ENCODE measurements at regions not wholly inside any gene's neighbourhood (a gene's known extent, or its start where the extent isn't known, plus 50 kb on each side); places are given as distances from the start of the nearest gene placed in this dataset.
"Not testable (repeated sequence)": the region's sequence is repeated elsewhere in the genome, so short reads cannot be mapped to it uniquely, and the experiment has no call there.

DNA sequence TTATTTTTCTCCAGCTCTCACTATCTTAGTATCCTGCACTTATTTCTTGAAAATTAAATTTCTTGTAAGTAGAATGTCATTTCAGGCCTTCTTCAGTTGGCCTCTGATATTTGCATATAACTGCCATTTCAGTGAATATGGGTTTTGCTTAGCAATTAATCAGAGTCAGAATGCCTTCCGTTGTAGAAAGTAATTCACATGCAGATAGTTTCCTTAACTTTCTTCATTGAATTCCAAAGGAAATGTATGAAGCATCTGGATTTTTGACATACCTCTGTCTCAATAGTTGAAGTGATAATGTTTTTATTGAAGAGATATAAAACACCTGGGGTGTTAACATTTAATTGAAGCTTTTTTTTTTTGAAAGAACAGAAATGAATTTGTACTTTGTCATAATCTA, 914.1 kb upstream of the NXPH2 start:
- Histone ChIP-seq H3K36me3 (no peaks in the 10 kb centered on the region), H3K27me3 (ENCODE audit: low read depth) (no peaks in the 10 kb centered on the region), H3K4me1 (no peaks in the 10 kb centered on the region), H3K4me3 (no peak overlapping the region), H3K9me3 (replicated peaks) (peaks cover 3% of the 10 kb centered on the region), H3K27ac (replicated peaks) (no peak overlapping the region)
- intact Hi-C loops (cut with micrococcal nuclease): no loop called here
- TF ChIP-seq, protein P1, sequence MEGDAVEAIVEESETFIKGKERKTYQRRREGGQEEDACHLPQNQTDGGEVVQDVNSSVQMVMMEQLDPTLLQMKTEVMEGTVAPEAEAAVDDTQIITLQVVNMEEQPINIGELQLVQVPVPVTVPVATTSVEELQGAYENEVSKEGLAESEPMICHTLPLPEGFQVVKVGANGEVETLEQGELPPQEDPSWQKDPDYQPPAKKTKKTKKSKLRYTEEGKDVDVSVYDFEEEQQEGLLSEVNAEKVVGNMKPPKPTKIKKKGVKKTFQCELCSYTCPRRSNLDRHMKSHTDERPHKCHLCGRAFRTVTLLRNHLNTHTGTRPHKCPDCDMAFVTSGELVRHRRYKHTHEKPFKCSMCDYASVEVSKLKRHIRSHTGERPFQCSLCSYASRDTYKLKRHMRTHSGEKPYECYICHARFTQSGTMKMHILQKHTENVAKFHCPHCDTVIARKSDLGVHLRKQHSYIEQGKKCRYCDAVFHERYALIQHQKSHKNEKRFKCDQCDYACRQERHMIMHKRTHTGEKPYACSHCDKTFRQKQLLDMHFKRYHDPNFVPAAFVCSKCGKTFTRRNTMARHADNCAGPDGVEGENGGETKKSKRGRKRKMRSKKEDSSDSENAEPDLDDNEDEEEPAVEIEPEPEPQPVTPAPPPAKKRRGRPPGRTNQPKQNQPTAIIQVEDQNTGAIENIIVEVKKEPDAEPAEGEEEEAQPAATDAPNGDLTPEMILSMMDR (IDR thresholded peaks at IDR 0.05; ENCODE audit: borderline replicate concordance): no peak
- no peak for DNase-seq

GRCh38 chr2:139686205-139686604, 906.0 kb upstream of the NXPH2 start:
- Histone ChIP-seq H3K27me3 (ENCODE audit: low read depth) (no peaks in the 10 kb centered on the region), H3K4me1 (no peaks in the 10 kb centered on the region), H3K9me3 (replicated peaks) (peaks cover 3% of the 10 kb centered on the region), H3K4me3 (no peak overlapping the region), H3K36me3 (no peaks in the 10 kb centered on the region), H3K27ac (replicated peaks) (no peak overlapping the region)
- TF ChIP-seq, protein P1 (IDR thresholded peaks at IDR 0.05; ENCODE audit: borderline replicate concordance): no peak
- intact Hi-C loops (cut with micrococcal nuclease): no loop called here
- DNase-seq: no peak

DNA sequence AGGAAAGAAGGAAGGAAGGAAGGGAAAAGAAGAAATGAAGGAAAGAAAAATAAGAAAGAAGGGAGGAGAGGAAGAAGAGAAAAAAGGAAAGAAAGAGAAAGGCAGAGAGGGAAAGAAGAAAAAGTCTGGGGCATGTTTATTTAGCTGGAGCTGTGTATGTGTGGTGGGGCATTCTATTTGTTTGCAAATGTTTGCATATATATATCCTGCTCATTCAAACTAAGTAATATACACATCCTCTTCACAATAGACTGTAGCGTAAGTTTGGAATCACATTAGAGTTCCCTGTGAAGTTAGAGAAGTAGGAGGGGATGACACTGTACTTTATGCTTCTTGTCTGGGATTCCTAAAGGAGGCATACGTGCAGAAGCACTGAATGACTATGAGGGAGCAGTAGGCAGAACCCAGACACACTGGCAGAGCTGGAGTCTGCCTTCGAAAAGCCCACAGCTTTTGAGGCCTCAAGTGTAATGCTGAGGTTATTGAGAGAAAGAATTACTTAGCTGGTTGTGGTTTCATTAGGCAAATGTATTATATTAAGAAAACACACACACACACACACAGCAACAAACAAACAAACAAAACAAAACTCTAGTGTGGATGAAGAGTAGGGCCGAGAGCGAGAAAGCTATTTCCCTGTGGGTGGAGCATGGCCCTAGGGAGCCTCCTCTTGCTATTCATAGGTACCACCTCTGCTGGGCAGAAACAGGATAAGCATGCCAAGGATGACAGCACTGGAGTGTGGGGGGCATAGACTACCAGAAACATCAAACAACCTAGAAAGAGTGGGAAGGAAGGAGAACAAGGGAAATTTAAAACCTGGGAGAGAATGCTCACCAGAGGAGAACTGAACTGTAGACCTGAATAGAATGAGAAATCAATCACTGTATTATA, 905.1 kb upstream of the NXPH2 start:
- intact Hi-C loops (cut with micrococcal nuclease): no loop called here
- TF ChIP-seq, protein P1 (IDR thresholded peaks at IDR 0.05; ENCODE audit: borderline replicate concordance): no peak
- H3K4me3 ChIP-seq: no peak overlapping the region
- H3K27me3 ChIP-seq (ENCODE audit: low read depth): no peaks in the 10 kb centered on the region
- H3K27ac ChIP-seq (replicated peaks): no peak overlapping the region
- no peaks in the 10 kb centered on the region for H3K4me1 ChIP-seq
- H3K36me3 ChIP-seq: no peaks in the 10 kb centered on the region
- H3K9me3 ChIP-seq (replicated peaks): peaks cover 3% of the 10 kb centered on the region
- no peak for DNase-seq

DNA sequence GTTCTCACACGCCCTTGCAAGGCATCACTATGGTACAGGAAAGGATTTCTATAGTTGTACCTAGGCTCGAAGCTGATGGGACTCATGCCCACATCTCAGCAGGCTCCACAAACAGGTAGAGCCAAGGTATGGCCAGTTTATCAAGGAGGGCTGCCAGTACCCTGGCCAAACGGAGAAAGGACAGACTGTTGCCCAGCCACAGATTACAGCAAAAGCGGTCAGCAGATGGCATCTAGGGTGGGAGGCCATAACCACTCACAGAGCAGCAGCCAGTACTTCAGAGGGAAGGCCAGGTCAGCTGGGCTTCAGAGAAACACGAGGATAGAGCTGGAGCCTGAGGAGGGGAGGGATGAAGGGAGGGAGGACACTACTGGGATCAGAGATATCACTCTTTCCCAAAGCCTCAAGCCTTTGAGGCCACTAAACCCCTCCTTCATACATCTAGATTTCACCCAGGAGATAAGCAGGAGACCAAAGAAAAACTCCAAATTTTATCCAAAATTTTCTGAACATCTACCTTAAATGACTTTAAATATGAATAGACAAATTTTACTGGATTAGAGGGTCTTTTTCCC, 904.2 kb upstream of the NXPH2 start:
- H3K27ac ChIP-seq (replicated peaks): no peak overlapping the region
- no peaks in the 10 kb centered on the region for H3K36me3 ChIP-seq
- H3K9me3 ChIP-seq (replicated peaks): peaks cover under 1% of the 10 kb centered on the region
- H3K4me1 ChIP-seq: no peaks in the 10 kb centered on the region
- TF ChIP-seq, protein P1 (IDR thresholded peaks at IDR 0.05; ENCODE audit: borderline replicate concordance): no peak
- no peak for DNase-seq
- intact Hi-C loops (cut with micrococcal nuclease): no loop called here
- H3K27me3 ChIP-seq (ENCODE audit: low read depth): no peaks in the 10 kb centered on the region
- no peak overlapping the region for H3K4me3 ChIP-seq

GRCh38 chr2:139674577-139674976, 894.4 kb upstream of the NXPH2 start:
- H3K36me3 ChIP-seq: no peaks in the 10 kb centered on the region
- H3K27me3 ChIP-seq (ENCODE audit: low read depth): no peaks in the 10 kb centered on the region
- no peak overlapping the region for H3K27ac ChIP-seq (replicated peaks)
- intact Hi-C loops (cut with micrococcal nuclease): no loop called here
- no peak for DNase-seq
- peaks cover 6% of the 10 kb centered on the region for H3K9me3 ChIP-seq (replicated peaks)
- TF ChIP-seq, protein P1 (IDR thresholded peaks at IDR 0.05; ENCODE audit: borderline replicate concordance): no peak
- no peak overlapping the region for H3K4me3 ChIP-seq
- no peaks in the 10 kb centered on the region for H3K4me1 ChIP-seq

DNA sequence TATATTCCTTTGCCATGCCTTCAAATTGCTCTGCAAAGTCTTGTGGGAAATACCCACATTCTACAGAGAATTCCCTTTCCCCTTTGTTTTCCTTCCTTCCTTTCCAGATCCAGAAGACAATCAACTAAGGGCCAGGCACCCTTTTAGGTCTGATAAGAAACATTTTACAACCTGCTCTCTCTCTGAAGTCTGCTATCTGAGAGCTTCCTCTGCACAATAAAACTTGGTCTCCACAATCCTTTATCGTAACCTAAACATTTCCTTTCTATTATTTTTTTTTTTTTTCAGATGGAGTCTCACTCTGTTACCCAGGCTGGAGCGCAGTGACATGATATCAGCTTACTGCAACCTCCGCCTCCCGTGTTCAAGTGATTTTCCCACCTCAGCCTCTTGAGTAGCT, 893.3 kb upstream of the NXPH2 start:
- H3K9me3 ChIP-seq (replicated peaks); H3K4me1 ChIP-seq; intact Hi-C loops (cut with micrococcal nuclease); DNase-seq; H3K27ac ChIP-seq (replicated peaks); H3K27me3 ChIP-seq (ENCODE audit: low read depth); H3K36me3 ChIP-seq; H3K4me3 ChIP-seq: not testable (repeated sequence)
